ENCODE measurements at regions not wholly inside any gene's neighbourhood (a gene's known extent, or its start where the extent isn't known, plus 50 kb on each side); places are given as distances from the start of the nearest gene placed in this dataset.
"Not testable (repeated sequence)": the region's sequence is repeated elsewhere in the genome, so short reads cannot be mapped to it uniquely, and the experiment has no call there.

- 96% methylated on average over 2 of the region's 3 CpGs for WGBS (ENCODE audit: insufficient coverage)
- TF ChIP-seq CTCF (IDR thresholded peaks at IDR 0.05): no peak
- Histone ChIP-seq H3K4me3 (ENCODE audit: low read length) (no peak overlapping the region), H3K36me3 (ENCODE audit: control insufficient read depth, insufficient read depth, low read length) (no peaks in the 10 kb centered on the region), H3K27ac (ENCODE audit: low read length) (no peak overlapping the region), H3K4me1 (ENCODE audit: control insufficient read depth, insufficient read depth, low read length) (no peaks in the 10 kb centered on the region), H3K27me3 (ENCODE audit: control insufficient read depth, insufficient read depth, low read length) (no peaks in the 10 kb centered on the region), H3K9me3 (ENCODE audit: control insufficient read depth, insufficient read depth, low read length) (no peaks in the 10 kb centered on the region)
- Mint-ChIP-seq H3K36me3 (no peaks in the 10 kb centered on the region), H3K27ac (no peak overlapping the region), H3K27me3 (ENCODE audit: low read depth in 2 of 2) (no peaks in the 10 kb centered on the region), H3K9me3 (peaks cover 2 to 3% of the 10 kb centered on the region in 2 donors), H3K4me1 (no peaks in the 10 kb centered on the region), H3K4me3 (no peak overlapping the region)
- DNase-seq: no peak
- ATAC-seq: no peak
- intact Hi-C loops (cut with micrococcal nuclease): no loop called here
Measured at GRCh38 chr9:28127101-28127500, 553.8 kb upstream of the C9orf72 start.

GRCh38 chr9:28134446-28134976, 561.2 kb upstream of the C9orf72 start:
- no peaks in the 10 kb centered on the region for H3K36me3 ChIP-seq (ENCODE audit: control insufficient read depth, insufficient read depth, low read length)
- TF ChIP-seq CTCF (IDR thresholded peaks at IDR 0.05): no peak
- DNase-seq: no peak
- 78% methylated on average over 8 of the region's 8 CpGs for WGBS (ENCODE audit: insufficient coverage)
- no peak overlapping the region for H3K4me3 ChIP-seq (ENCODE audit: low read length)
- Mint-ChIP-seq H3K4me1 (no peaks in the 10 kb centered on the region), H3K36me3 (no peaks in the 10 kb centered on the region), H3K4me3 (no peak overlapping the region), H3K27me3 (ENCODE audit: low read depth in 2 of 2) (no peaks in the 10 kb centered on the region), H3K9me3 (peaks cover 0 to 2% of the 10 kb centered on the region in 2 donors), H3K27ac (no peak overlapping the region)
- H3K9me3 ChIP-seq (ENCODE audit: control insufficient read depth, insufficient read depth, low read length): no peaks in the 10 kb centered on the region
- no peak overlapping the region for H3K27ac ChIP-seq (ENCODE audit: low read length)
- no peaks in the 10 kb centered on the region for H3K27me3 ChIP-seq (ENCODE audit: control insufficient read depth, insufficient read depth, low read length)
- no peak for ATAC-seq
- intact Hi-C loops (cut with micrococcal nuclease): no loop called here
- H3K4me1 ChIP-seq (ENCODE audit: control insufficient read depth, insufficient read depth, low read length): no peaks in the 10 kb centered on the region

- intact Hi-C loops (cut with micrococcal nuclease): no loop called here
- H3K4me1 Mint-ChIP-seq: no peaks in the 10 kb centered on the region
- Histone ChIP-seq H3K4me3 (ENCODE audit: low read length) (no peak overlapping the region), H3K4me1 (ENCODE audit: control insufficient read depth, insufficient read depth, low read length) (no peaks in the 10 kb centered on the region), H3K9me3 (ENCODE audit: control insufficient read depth, insufficient read depth, low read length) (no peaks in the 10 kb centered on the region), H3K27me3 (ENCODE audit: control insufficient read depth, insufficient read depth, low read length) (no peaks in the 10 kb centered on the region), H3K36me3 (ENCODE audit: control insufficient read depth, insufficient read depth, low read length) (no peaks in the 10 kb centered on the region), H3K27ac (ENCODE audit: low read length) (no peak overlapping the region)
- H3K4me3 Mint-ChIP-seq: no peak overlapping the region
- H3K27ac Mint-ChIP-seq: no peak overlapping the region
- TF ChIP-seq CTCF (IDR thresholded peaks at IDR 0.05): no peak
- peaks cover 0 to 2% of the 10 kb centered on the region in 2 donors for H3K9me3 Mint-ChIP-seq
- DNase-seq: no peak
- 53% methylated on average over 2 of the region's 2 CpGs for WGBS (ENCODE audit: insufficient coverage)
- H3K27me3 Mint-ChIP-seq (ENCODE audit: low read depth in 2 of 2): no peaks in the 10 kb centered on the region
- no peaks in the 10 kb centered on the region for H3K36me3 Mint-ChIP-seq
- ATAC-seq: no peak
Measured at GRCh38 chr9:28135549-28135948, 562.3 kb upstream of the C9orf72 start.

GRCh38 chr9:28136113-28136512, 562.8 kb upstream of the C9orf72 start:
- no peaks in the 10 kb centered on the region for H3K27me3 ChIP-seq (ENCODE audit: control insufficient read depth, insufficient read depth, low read length)
- no peak overlapping the region for H3K27ac Mint-ChIP-seq
- no peaks in the 10 kb centered on the region for H3K27me3 Mint-ChIP-seq (ENCODE audit: low read depth in 2 of 2)
- no peak overlapping the region for H3K4me3 ChIP-seq (ENCODE audit: low read length)
- H3K27ac ChIP-seq (ENCODE audit: low read length): no peak overlapping the region
- H3K9me3 ChIP-seq (ENCODE audit: control insufficient read depth, insufficient read depth, low read length): no peaks in the 10 kb centered on the region
- intact Hi-C loops (cut with micrococcal nuclease): no loop called here
- 43% methylated on average over 1 of the region's 2 CpGs for WGBS (ENCODE audit: insufficient coverage)
- no peaks in the 10 kb centered on the region for H3K4me1 ChIP-seq (ENCODE audit: control insufficient read depth, insufficient read depth, low read length)
- no peaks in the 10 kb centered on the region for H3K9me3 Mint-ChIP-seq
- no peak overlapping the region for H3K4me3 Mint-ChIP-seq
- ATAC-seq (no peak), DNase-seq (no peak)
- H3K36me3 ChIP-seq (ENCODE audit: control insufficient read depth, insufficient read depth, low read length): no peaks in the 10 kb centered on the region
- no peak for TF ChIP-seq CTCF (IDR thresholded peaks at IDR 0.05)
- H3K36me3 Mint-ChIP-seq: no peaks in the 10 kb centered on the region
- H3K4me1 Mint-ChIP-seq: no peaks in the 10 kb centered on the region

- H3K27ac Mint-ChIP-seq; DNase-seq; intact Hi-C loops (cut with micrococcal nuclease); H3K4me1 ChIP-seq (ENCODE audit: control insufficient read depth, insufficient read depth, low read length); H3K4me3 ChIP-seq (ENCODE audit: low read length); H3K27ac ChIP-seq (ENCODE audit: low read length); H3K27me3 ChIP-seq (ENCODE audit: control insufficient read depth, insufficient read depth, low read length); H3K4me3 Mint-ChIP-seq; H3K4me1 Mint-ChIP-seq; H3K36me3 ChIP-seq (ENCODE audit: control insufficient read depth, insufficient read depth, low read length); ATAC-seq; H3K27me3 Mint-ChIP-seq (ENCODE audit: low read depth in 2 of 2); H3K9me3 Mint-ChIP-seq; H3K36me3 Mint-ChIP-seq: not testable (repeated sequence)
- H3K9me3 ChIP-seq (ENCODE audit: control insufficient read depth, insufficient read depth, low read length): peaks cover 14% of the 10 kb centered on the region
- WGBS (ENCODE audit: insufficient coverage): 92% methylated on average over 13 of the region's 15 CpGs
Measured at GRCh38 chr9:28147430-28147829, 574.1 kb upstream of the C9orf72 start.
